Stimulated activated naive B cell treated with anti-CD40 and anti-IgM and Interleukin-4, amounts not matched to agents 10 μg/mL and 1 μg/mL and 100 μg/mL, for 72 hours (primary cell): ENCODE measurements at regions not wholly inside any gene's neighbourhood (a gene's known extent, or its start where the extent isn't known, plus 50 kb on each side); places are given as distances from the start of the nearest gene placed in this dataset.
"Not testable (repeated sequence)": the region's sequence is repeated elsewhere in the genome, so short reads cannot be mapped to it uniquely, and the experiment has no call there.

Source experiments
- ATAC-seq, 2 donors: fragments of 150-1000 bp; cut with Tn5 transposase; replicated peaks; 2 replicates each; pipeline ENCODE4 v1.10.0; 2021; ENCODE audit warnings: moderate library complexity in 1 of 2
- DNase-seq: peaks from one replicate; pipeline ENCODE4 v3.0.0; 2021
- H3K27ac Mint-ChIP-seq: one replicate; pipeline ENCODE4 v1.8.0; 2022; ENCODE audit warnings: mild to moderate bottlenecking, mixed read lengths
- H3K27me3 Mint-ChIP-seq, 2 donors: one replicate each; pipeline ENCODE4 v1.8.0; 2022; ENCODE audit warnings: mixed read lengths in 2 of 2
- H3K36me3 Mint-ChIP-seq, 2 donors: one replicate each; pipeline ENCODE4 v1.8.0; 2022; ENCODE audit warnings: mixed read lengths in 2 of 2, mild to moderate bottlenecking in 1 of 2
- H3K4me1 Mint-ChIP-seq, 2 donors: one replicate each; pipeline ENCODE4 v1.8.0; 2022; ENCODE audit warnings: mixed read lengths in 2 of 2, mild to moderate bottlenecking in 1 of 2
- H3K4me3 Mint-ChIP-seq, 2 donors: one replicate each; pipeline ENCODE4 v1.8.0; 2022; ENCODE audit warnings: mild to moderate bottlenecking in 2 of 2, mixed read lengths in 2 of 2, moderate library complexity in 1 of 2
- H3K9me3 Mint-ChIP-seq, 2 donors: one replicate each; pipeline ENCODE4 v1.8.0; 2022; ENCODE audit warnings: mixed read lengths in 2 of 2, mild to moderate bottlenecking in 1 of 2

- Mint-ChIP-seq H3K36me3 (peaks cover 36 to 57% of the 10 kb centered on the region in 2 donors), H3K4me1 (peaks cover 41 to 47% of the 10 kb centered on the region in 2 donors), H3K27ac (peak overlapping the region; percentile 87), H3K9me3 (peaks cover 12 to 13% of the 10 kb centered on the region in 2 donors), H3K4me3 (peak overlapping the region; percentile 16 to 98)
- not testable (repeated sequence) for DNase-seq, H3K27me3 Mint-ChIP-seq, ATAC-seq
Measured at GRCh38 chr14:105630293-105630934, 104.0 kb downstream of the TMEM121 start.

- DNase-seq, ATAC-seq, H3K27me3 Mint-ChIP-seq: not testable (repeated sequence)
- H3K27ac Mint-ChIP-seq: peak overlapping the region; percentile 87
- peaks cover 33 to 53% of the 10 kb centered on the region in 2 donors for H3K36me3 Mint-ChIP-seq
- peak overlapping the region in 1 of 2 donors; percentile 98 for H3K4me3 Mint-ChIP-seq
- peaks cover 38 to 45% of the 10 kb centered on the region in 2 donors for H3K4me1 Mint-ChIP-seq
- H3K9me3 Mint-ChIP-seq: peaks cover 12 to 13% of the 10 kb centered on the region in 2 donors
Measured at GRCh38 chr14:105630935-105631779, 104.8 kb downstream of the TMEM121 start.

GRCh38 chr14:105632010-105632409, 105.6 kb downstream of the TMEM121 start:
- H3K27me3 Mint-ChIP-seq: no peaks in the 10 kb centered on the region
- no peak for ATAC-seq
- peak overlapping the region; percentile 75 for H3K27ac Mint-ChIP-seq
- H3K4me3 Mint-ChIP-seq: peak overlapping the region; percentile 39 to 41
- peaks cover 12 to 13% of the 10 kb centered on the region in 2 donors for H3K9me3 Mint-ChIP-seq
- peaks cover 33 to 57% of the 10 kb centered on the region in 2 donors for H3K36me3 Mint-ChIP-seq
- DNase-seq: no peak
- H3K4me1 Mint-ChIP-seq: peaks cover 42 to 45% of the 10 kb centered on the region in 2 donors

- H3K27me3 Mint-ChIP-seq, ATAC-seq, H3K4me3 Mint-ChIP-seq, DNase-seq, H3K27ac Mint-ChIP-seq: not testable (repeated sequence)
- Mint-ChIP-seq H3K4me1 (peaks cover 40 to 43% of the 10 kb centered on the region in 2 donors), H3K36me3 (peaks cover 19 to 43% of the 10 kb centered on the region in 2 donors), H3K9me3 (peaks cover 12 to 13% of the 10 kb centered on the region in 2 donors)
Measured at GRCh38 chr14:105633596-105633995, 107.2 kb downstream of the TMEM121 start.

- no peak overlapping the region for H3K4me3 Mint-ChIP-seq
- H3K27ac Mint-ChIP-seq: no peak overlapping the region
- DNase-seq (no peak), ATAC-seq (no peak)
- H3K27me3 Mint-ChIP-seq: no peaks in the 10 kb centered on the region
- H3K4me1 Mint-ChIP-seq: peaks cover 29 to 32% of the 10 kb centered on the region in 2 donors
- peaks cover 13 to 27% of the 10 kb centered on the region in 2 donors for H3K36me3 Mint-ChIP-seq
- H3K9me3 Mint-ChIP-seq: peaks cover 10 to 11% of the 10 kb centered on the region in 2 donors
Measured at GRCh38 chr14:105635560-105635959, 109.2 kb downstream of the TMEM121 start.

GRCh38 chr14:105636021-105636420, 109.6 kb downstream of the TMEM121 start:
- DNase-seq, H3K27me3 Mint-ChIP-seq, ATAC-seq, H3K9me3 Mint-ChIP-seq, H3K4me3 Mint-ChIP-seq: not testable (repeated sequence)
- Mint-ChIP-seq H3K36me3 (peaks cover 15 to 30% of the 10 kb centered on the region in 2 donors), H3K27ac (peak overlapping the region; percentile 42), H3K4me1 (peaks cover 29 to 33% of the 10 kb centered on the region in 2 donors)

- Mint-ChIP-seq H3K36me3 (peaks cover 22 to 33% of the 10 kb centered on the region in 2 donors), H3K9me3 (peaks cover 5% of the 10 kb centered on the region in 2 donors)
- no peak for ATAC-seq
Measured at GRCh38 chr14:105636935-105637334, 110.6 kb downstream of the TMEM121 start.

GRCh38 chr14:105637345-105637744, 111.0 kb downstream of the TMEM121 start:
- not testable (repeated sequence) for H3K9me3 Mint-ChIP-seq, ATAC-seq

More at GRCh38 chr14:105636935-105637334, 110.6 kb downstream of the TMEM121 start:
- no peak for DNase-seq
- H3K4me3 Mint-ChIP-seq: no peak overlapping the region
- no peaks in the 10 kb centered on the region for H3K27me3 Mint-ChIP-seq
- H3K27ac Mint-ChIP-seq: peak overlapping the region; percentile 68
- peaks cover 34 to 39% of the 10 kb centered on the region in 2 donors for H3K4me1 Mint-ChIP-seq

GRCh38 chr14:105639969-105640931, 113.9 kb downstream of the TMEM121 start:
- H3K4me3 Mint-ChIP-seq: peak overlapping the region in 1 of 2 donors; percentile 61

More at GRCh38 chr14:105637345-105637744, 111.0 kb downstream of the TMEM121 start:
- peaks cover 34 to 39% of the 10 kb centered on the region in 2 donors for H3K4me1 Mint-ChIP-seq
- peaks cover 20 to 32% of the 10 kb centered on the region in 2 donors for H3K36me3 Mint-ChIP-seq
- not testable (repeated sequence) for H3K27ac Mint-ChIP-seq, DNase-seq, H3K27me3 Mint-ChIP-seq, H3K4me3 Mint-ChIP-seq

GRCh38 chr14:105641075-105641937, 114.9 kb downstream of the TMEM121 start:
- peaks cover 36% of the 10 kb centered on the region in 2 donors for H3K4me1 Mint-ChIP-seq
- H3K27me3 Mint-ChIP-seq: peaks cover 0 to 2% of the 10 kb centered on the region in 2 donors
- peak overlapping the region; percentile 55 to 75 for H3K4me3 Mint-ChIP-seq
- ATAC-seq: peak; percentile 31 to 42
- peaks cover 40 to 42% of the 10 kb centered on the region in 2 donors for H3K36me3 Mint-ChIP-seq
- peak overlapping the region; percentile 95 for H3K27ac Mint-ChIP-seq
- H3K9me3 Mint-ChIP-seq: no peaks in the 10 kb centered on the region
- no peak for DNase-seq

More at GRCh38 chr14:105639969-105640931, 113.9 kb downstream of the TMEM121 start:
- not testable (repeated sequence) for H3K9me3 Mint-ChIP-seq, DNase-seq, H3K27me3 Mint-ChIP-seq, ATAC-seq
- Mint-ChIP-seq H3K4me1 (peaks cover 32 to 34% of the 10 kb centered on the region in 2 donors), H3K36me3 (peaks cover 33 to 37% of the 10 kb centered on the region in 2 donors), H3K27ac (peak overlapping the region; percentile 90)

- ATAC-seq: peak; percentile 47 to 56
- Mint-ChIP-seq H3K4me3 (peak overlapping the region; percentile 55 to 75), H3K4me1 (peaks cover 39 to 43% of the 10 kb centered on the region in 2 donors), H3K27ac (peak overlapping the region; percentile 95), H3K36me3 (peaks cover 44 to 46% of the 10 kb centered on the region in 2 donors)
- DNase-seq, H3K27me3 Mint-ChIP-seq, H3K9me3 Mint-ChIP-seq: not testable (repeated sequence)
Measured at GRCh38 chr14:105641951-105642350, 115.6 kb downstream of the TMEM121 start.

- H3K27me3 Mint-ChIP-seq, H3K9me3 Mint-ChIP-seq, DNase-seq, ATAC-seq: not testable (repeated sequence)
- peaks cover 48 to 52% of the 10 kb centered on the region in 2 donors for H3K36me3 Mint-ChIP-seq
- peak overlapping the region; percentile 37 for H3K27ac Mint-ChIP-seq
- H3K4me3 Mint-ChIP-seq: peak overlapping the region in 1 of 2 donors; percentile 46
- peaks cover 41 to 48% of the 10 kb centered on the region in 2 donors for H3K4me1 Mint-ChIP-seq
Measured at GRCh38 chr14:105642486-105642885, 116.1 kb downstream of the TMEM121 start.
